G401 (cell line): ENCODE measurements at regions not wholly inside any gene's neighbourhood (a gene's known extent, or its start where the extent isn't known, plus 50 kb on each side); places are given as distances from the start of the nearest gene placed in this dataset.
"Not testable (repeated sequence)": the region's sequence is repeated elsewhere in the genome, so short reads cannot be mapped to it uniquely, and the experiment has no call there.

ENCODE experiments used
- DNase-seq: peaks from one replicate; pipeline ENCODE4 v3.0.0-alpha.2; 2015; ENCODE audit warnings: low spot score
- in situ Hi-C: cut with HindIII; loops from 2 replicates; pipeline ENCODE4 v1.10.0; 2016; ENCODE audit warnings: low sequenced_read_pairs, mixed read lengths

DNA sequence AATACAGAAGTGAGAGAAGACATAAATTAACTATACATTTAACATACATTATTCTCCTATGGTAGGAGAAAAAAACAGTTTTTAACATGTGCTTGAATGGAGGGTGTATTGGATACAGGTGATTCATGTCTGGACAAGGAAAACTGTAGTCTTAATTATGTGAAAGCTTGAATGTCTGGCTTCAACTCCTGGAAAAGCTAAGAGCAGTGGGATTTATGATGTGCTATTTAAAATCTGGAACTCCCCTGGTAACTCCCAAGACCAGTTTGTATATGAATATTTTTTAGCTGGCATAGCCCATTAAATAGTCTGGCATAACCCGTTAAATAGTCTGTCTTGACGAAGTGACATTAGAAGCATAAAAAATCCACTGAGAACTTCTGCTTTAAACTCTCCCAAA lies 410.0 kb upstream of the PTCHD4 start:
- in situ Hi-C loops, result no loop called here
- DNase-seq, result no peak

DNA sequence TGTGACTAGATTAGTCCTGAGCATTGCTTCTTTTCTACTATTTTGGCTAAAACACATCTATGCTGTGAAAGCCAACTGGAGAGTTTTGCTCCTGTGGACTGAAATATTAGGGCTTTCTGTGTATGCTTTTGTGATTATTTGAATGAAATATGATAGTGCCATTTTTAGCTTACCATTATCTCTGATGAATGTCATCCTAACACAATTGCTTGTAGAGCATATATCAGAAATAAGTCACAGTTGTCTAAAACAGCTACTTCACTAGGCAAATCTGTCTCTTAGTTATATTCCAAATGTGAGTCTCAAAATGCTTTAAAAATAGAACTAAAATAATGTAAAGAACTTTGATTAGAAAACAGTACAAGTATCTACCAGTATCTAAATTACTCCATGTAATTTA lies 401.4 kb upstream of the PTCHD4 start:
- in situ Hi-C loops, result no loop called here

DNA sequence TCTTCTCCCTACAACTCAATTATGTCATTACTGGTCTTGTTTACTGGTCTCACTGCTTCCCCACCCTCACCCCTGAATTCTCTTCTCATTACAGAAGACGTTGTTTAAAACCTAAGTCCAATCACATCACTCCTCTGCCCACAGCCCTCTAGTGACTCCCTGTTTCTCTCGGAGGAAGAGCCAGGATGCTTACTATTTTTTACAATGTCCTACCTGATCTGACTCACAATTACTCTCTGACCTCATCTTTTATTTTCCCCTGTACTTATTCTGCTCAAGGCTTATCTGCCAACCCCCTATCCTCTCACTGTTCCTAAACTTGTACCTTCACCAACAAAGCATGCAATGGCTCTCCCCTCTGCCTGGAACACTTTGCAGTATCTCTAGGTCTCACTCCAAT lies 400.4 kb upstream of the PTCHD4 start:
- in situ Hi-C loops, result no loop called here
- DNase-seq, result no peak

More for the DNA sequence above, 401.4 kb upstream of the PTCHD4 start:
- DNase-seq, result no peak

DNA sequence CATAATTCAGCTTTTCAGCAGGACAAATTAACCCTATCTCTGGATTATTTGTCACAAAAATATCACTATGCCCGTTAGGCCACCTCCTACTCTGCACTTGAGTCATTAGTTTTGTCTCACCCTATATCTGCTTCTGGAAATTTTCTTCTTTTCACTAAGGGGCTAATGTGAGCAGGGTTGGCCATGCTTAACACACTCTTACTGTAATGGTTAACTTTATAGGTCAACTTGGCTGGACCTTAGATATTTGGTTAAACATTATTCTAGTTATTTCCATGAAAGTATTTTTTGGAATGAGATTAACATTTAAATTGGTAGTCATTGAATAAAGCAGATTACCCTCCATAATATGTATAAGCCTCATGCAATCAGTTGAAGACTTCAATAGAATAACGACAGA lies 394.6 kb upstream of the PTCHD4 start:
- in situ Hi-C loops, result no loop called here
- no peak for DNase-seq

DNA sequence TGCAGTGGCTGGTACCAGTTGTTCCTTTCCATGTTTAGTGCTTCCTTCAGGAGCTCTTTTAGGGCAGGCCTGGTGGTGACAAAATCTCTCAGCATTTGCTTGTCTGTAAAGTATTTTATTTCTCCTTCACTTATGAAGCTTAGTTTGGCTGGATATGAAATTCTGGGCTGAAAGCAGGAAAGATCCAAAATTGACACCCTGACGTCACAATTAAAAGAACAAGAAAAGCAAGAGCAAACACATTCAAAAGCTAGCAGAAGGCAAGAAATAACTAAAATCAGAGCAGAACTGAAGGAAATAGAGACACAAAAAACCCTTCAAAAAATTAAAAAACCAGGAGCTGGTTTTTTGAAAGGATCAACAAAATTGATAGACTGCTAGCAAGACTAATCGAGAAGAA lies 382.4 kb upstream of the PTCHD4 start:
- in situ Hi-C loops, DNase-seq: not testable (repeated sequence)

DNA sequence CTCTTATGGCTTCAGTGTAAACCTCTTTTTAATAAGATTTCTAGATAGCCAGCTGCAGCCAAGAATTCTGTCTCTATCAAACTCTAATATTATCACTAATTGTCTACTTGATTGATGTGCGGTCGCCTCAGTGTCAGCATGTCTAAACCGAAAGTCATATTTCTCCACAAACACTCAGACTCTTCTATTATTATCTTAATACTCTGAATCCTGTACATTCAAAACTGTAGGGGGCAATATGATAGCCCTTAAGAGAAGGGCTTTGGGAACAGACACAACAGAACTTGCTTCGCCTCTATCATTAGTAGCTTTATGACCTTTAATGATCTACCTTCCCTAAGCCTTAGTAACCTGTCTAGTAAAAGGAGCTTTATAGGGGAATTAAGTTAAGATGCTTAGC lies 379.7 kb upstream of the PTCHD4 start:
- no peak for DNase-seq
- in situ Hi-C loops, result no loop called here

DNA sequence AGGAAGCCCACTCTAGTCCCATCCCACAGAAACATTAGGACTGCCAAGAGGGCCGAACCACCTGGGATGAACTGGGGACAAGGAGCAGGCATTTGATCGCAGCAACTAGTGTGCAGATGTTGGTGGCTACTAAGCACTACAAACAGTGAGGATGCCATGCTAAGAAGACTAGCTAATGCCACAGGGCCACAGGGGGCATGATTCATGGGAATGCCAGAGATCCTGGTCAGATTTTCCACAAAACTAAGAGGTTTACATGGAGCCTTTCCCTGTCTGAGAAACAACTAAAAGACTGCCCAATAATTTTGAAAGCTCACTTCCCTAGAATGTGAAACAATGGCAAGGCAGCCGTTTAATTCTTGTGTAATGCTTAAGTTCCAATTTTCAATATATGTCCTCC lies 375.9 kb upstream of the PTCHD4 start:
- no peak for DNase-seq
- in situ Hi-C loops, result no loop called here

DNA sequence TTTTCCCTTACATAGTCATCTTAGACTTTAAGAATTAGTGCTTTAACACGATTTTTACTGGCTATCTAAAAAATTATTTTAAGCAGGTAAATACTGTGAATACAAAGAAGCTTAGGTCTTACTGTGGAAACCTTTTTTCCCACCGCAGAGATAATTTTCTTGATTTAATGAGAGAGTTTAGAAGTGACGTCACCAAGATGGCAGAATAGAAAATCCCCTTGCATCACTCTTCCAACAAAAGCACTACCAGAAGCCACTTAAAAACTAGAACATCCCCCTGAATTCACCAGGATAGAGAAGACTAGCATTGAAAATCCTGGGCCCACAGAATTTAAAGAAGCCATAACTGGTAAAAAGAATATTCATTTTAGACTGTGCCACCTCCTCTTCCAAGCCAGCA lies 375.4 kb upstream of the PTCHD4 start:
- DNase-seq, result no peak
- in situ Hi-C loops, result no loop called here

DNA sequence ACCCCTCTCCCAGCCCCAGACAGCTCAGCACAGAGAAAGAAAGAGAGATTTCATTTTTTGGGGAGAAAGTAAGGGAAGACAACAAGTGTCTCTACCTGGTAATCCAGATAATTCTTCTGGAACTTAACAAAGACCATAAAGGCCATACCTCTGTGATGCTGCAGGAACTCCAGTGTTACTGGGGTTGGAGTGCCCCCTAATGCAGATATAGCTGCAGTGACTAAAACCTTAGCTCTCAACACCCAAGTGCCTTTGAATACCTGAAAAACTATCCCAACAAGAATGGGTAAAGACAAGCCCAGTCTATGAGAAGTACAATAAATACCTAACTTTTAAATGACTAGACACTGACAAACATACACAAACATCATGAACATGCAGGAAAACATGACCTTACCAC lies 365.3 kb upstream of the PTCHD4 start:
- DNase-seq, result no peak
- in situ Hi-C loops, result no loop called here

DNA sequence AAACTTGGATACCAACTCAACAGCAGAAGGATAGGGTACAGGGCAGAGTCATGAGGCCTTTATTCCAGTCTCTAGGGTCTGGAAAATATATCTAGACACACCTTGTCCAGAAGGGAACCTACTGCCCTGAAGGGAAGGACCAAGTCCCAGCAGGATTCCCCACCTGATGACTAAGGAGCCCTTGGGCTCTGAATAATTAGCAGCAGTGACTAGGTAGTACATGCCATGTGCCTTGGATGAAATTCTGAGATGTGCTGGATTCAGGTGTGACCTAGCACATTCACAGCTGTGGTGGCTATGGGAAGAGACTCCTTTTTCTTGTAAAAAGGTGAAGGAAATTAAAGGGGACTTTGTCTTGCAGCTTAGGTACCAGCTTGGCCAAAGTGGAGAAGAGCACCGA lies 364.3 kb upstream of the PTCHD4 start:
- in situ Hi-C loops, result no loop called here

DNA sequence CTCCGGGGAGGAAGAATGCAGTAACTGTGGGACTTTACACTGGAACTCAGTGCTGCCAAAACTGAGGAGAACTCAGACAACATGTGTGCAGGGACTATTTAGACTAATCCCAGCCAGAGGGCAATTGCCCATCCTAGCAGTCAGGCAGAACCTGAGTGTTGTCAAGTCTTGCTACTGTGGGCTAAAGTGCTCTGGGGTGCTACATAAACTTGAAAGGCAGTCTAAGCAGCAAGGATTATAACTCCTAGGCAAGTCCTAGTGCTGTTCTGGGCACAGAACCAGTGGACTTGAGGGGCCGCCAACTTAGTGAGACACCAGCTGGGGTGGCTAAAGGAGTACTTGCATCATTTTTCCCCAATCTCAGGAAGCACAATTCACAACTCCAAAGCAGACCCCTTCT lies 363.8 kb upstream of the PTCHD4 start:
- in situ Hi-C loops, result no loop called here
- no peak for DNase-seq

More for the DNA sequence above, 364.3 kb upstream of the PTCHD4 start:
- no peak for DNase-seq

DNA sequence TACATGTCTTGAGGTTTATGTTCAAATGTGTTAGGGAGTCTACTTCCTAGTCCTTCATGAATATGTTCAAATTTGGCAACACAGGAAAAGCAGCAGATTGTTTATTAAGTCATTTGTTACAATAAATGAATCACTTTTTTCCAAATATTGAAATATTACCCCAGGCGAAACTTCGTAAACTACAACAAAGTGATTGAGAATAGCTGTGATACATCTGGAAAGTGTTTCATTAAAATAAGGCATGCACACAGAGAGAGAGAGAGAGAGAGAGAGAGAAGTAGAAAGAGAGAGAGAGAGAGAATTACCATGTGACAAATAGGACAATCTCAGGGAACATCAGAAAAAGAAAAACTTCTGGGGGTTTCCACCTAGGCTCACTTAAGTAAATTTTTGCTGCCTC lies 363.1 kb upstream of the PTCHD4 start:
- in situ Hi-C loops, result no loop called here

DNA sequence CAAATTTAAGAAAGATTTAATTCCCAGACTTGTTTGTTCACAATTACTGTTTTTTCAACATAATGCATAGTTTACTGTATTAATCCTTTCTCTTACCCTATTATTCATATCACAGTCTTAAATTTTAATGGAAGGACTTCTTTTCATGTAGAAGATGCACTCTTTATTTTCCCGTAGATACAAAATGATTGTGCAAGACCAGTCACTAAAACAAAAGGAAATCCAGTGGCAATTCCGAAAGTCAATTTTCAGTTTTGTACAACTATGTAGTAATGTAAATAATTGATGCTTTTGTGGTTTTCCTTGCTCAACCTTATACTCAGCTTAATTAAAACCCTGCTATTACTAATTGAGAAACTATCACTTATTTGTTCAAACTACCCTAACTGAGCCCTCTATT lies 361.5 kb upstream of the PTCHD4 start:
- DNase-seq, result no peak
- in situ Hi-C loops, result no loop called here

More for the DNA sequence above, 363.1 kb upstream of the PTCHD4 start:
- DNase-seq, result no peak

DNA sequence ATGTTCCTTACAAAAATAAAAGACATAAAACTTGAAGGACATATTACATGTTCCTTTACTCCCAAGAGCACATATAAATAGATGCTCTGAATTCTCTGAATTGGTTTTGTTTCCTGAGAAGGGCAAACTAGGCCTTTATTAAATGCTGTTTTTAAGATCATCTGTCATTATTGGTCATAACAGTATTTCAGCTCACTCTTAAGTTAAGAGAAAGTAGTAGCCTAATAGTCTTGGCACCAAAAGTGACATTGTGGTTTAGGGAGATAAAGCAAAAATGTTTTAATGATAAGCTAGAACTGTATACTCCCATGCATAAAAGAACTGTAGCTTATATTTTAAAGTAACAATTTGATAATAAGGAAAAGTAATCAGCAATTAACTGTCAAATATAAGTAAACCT lies 361.1 kb upstream of the PTCHD4 start:
- in situ Hi-C loops, result no loop called here
- no peak for DNase-seq

DNA sequence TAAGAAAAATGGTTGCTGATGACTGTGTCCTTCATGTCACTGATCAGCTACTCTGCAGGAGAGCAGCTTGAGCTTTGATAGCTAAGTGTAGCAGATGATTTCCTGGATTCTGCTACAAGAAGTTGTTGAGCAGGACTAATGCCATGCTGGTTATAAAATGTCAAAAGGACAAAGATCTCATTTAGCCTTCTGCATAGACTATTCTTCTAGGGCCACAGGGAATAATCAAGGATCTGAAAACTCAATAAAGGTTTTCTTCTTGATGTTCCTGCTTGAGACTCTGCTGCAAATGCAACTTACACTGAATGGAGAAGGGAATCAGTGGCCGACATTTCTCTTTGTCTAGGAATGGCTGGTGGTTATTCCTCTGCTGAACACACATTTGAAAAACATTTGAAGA lies 360.3 kb upstream of the PTCHD4 start:
- DNase-seq, result no peak
- in situ Hi-C loops, result no loop called here

DNA sequence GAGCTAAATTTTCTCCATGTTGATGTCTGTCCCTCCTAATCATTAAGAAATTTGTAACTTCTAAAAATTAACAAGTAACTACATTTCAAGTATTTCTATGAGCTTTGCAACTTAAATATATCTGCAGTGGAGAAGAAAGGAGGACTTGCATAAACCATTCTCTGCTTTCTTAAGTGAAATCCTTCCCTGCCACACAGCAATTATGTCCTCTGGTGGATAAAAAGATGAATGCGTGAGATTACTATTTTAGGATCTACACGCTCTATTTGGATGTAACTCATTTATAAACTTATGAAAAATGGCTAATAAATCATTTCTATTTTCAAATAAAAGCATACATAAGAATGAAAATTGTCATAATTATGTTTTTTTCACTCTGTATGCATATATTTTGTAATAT lies 338.0 kb upstream of the PTCHD4 start:
- in situ Hi-C loops, result no loop called here
- DNase-seq, result no peak

DNA sequence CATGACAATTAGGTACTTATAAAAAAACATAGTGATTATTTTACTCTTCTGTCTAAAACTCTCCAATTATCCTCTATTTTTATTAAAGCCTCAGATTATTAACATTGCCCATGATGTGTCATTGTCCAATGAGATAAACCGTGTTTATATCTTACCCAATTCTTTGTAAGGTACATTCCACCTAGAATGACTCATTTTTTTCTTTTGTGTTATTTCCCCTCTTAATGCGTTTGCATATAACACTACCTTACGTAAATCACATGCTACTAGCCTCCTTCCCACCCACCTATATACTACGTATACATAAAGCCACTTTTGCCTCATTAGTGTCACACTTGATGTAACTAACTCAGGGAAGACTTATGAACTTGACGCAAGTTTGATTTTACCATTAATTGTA lies 336.3 kb upstream of the PTCHD4 start:
- in situ Hi-C loops, result no loop called here
- DNase-seq, result no peak

DNA sequence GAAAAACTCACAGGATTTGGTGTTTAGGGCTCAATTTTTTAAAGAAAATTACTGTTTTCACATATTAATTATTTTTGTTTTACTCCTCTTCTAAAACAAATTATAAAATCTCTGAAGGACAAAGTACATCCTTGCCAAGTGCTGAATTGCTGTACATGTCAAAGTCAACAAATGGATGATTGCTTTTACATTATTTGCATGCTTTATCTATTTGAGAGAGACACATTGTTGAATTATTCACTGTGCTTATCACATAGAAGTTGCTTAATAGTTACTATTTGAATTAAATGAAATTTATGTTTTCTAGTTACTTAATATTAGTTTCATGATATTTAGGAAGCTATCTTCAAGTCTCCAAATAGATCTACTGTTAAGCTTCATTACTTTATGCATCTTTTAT lies 318.6 kb upstream of the PTCHD4 start:
- DNase-seq, result no peak
- in situ Hi-C loops, result no loop called here

DNA sequence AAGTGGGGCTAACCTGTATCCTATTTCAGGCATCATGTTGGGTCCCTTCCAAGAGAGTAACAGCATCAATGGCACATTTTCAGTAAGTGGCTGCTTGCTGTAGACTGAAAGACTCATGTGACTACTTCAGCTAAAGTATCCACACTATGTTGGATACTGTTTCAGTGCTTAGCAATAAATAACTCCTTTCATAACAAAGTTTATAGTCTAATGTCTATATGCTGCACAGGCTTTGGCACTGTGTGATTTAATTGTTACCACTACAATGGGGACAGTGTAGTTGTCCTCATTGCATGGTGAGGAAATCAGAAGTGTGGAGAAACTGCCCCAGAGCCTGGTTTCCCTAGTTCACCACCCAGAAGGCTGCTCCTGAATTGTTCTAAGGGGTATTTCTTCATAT lies 318.0 kb upstream of the PTCHD4 start:
- in situ Hi-C loops, result no loop called here
- DNase-seq, result no peak

DNA sequence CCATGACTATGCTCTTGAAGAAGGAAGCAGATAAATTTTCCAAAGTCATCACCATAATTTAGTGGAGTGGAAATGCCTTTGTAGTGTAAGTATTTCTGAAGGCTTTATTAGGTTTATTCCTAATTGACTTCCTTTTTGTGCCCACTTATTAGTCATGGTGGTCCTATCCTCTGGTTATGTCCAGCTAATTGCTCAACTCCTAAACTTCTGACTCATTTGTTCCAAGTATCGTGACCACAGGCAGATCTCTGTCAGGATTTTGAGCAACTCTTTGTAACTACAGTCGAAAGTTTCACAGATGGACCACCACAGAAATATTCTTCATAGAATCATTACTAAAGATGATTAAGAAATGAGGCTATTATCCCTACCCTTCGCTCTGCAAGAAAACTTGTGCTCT lies 315.6 kb upstream of the PTCHD4 start:
- DNase-seq, result no peak
- in situ Hi-C loops, result no loop called here

DNA sequence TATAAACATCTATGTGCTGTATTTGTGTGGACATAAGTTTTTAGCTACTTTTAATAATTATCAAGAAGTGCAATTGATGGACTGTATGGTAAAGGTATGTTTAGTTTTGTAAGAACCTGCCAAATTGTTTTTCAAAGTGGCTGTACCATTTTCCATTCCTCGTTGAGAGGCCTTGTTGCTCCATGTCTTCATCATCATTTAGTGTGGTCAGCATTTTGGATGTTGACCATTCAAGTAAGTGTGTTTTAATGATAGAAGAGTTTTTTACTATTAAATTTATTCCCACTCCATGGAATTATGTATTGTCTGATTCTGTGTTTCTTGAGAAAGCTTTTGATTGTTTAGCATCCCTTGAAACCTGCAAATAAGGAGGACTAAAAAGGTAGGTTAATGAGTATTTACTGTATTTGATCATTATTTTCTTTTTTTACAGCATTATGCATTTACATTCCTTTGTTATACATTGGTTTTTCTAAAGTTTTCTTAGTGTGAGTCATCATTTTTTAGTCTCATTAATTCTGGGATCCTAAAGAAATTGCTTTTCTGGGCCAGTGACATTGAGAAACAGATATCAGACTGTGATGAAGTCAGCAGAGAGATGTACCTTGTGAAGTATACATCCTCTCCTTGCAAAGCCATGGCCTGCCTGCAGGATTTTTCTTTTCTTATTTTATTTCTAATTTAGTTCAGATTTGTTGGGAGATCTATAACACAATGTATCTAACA lies 312.8 kb upstream of the PTCHD4 start:
- DNase-seq, result no peak
- in situ Hi-C loops, result no loop called here

DNA sequence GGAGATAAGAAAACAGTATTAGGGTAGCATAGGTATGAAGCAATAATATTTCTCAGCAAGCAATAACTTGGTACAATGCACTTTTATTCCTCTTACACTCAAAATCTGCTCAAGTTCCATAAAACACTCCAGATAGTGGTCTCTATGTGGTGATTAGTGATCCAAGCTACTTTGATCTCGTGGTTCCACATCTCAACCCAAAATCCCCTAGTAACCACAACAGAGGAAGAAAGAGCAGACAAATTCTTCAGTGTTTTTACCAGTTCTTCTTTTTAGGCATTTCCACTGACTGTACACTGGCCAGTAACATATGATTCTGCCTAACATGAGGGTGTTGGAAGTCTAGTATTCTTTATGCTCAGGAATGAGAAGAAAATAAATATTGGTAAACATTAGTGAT lies 309.0 kb upstream of the PTCHD4 start:
- in situ Hi-C loops, result no loop called here
- no peak for DNase-seq
